ENCODE measurements at regions not wholly inside any gene's neighbourhood (a gene's known extent, or its start where the extent isn't known, plus 50 kb on each side); places are given as distances from the start of the nearest gene placed in this dataset.

- Mint-ChIP-seq H3K9me3 (no peaks in the 10 kb centered on the region), H3K4me1 (no peaks in the 10 kb centered on the region), H3K4me3 (no peak overlapping the region), H3K27ac (ENCODE audit: low read depth) (no peak overlapping the region), H3K36me3 (ENCODE audit: insufficient read depth) (no peaks in the 10 kb centered on the region), H3K27me3 (no peaks in the 10 kb centered on the region)
- DNase-seq (ENCODE audit: low spot score in 2 of 2), result no peak
- ATAC-seq (replicated peaks; ENCODE audit: extremely low read depth, poor library complexity, severe bottlenecking), result no peak
Observed at GRCh38 chr6:21995318-21995717, 301.5 kb downstream of the PRL start.

GRCh38 chr6:21996425-21997118 lies 300.3 kb downstream of the PRL start:
- H3K4me1 Mint-ChIP-seq, result no peaks in the 10 kb centered on the region
- no peaks in the 10 kb centered on the region for H3K36me3 Mint-ChIP-seq (ENCODE audit: insufficient read depth)
- no peak overlapping the region for H3K27ac Mint-ChIP-seq (ENCODE audit: low read depth)
- no peaks in the 10 kb centered on the region for H3K27me3 Mint-ChIP-seq
- no peak for ATAC-seq (replicated peaks; ENCODE audit: extremely low read depth, poor library complexity, severe bottlenecking)
- DNase-seq (ENCODE audit: low spot score in 2 of 2), result no peak
- H3K4me3 Mint-ChIP-seq, result no peak overlapping the region
- H3K9me3 Mint-ChIP-seq, result no peaks in the 10 kb centered on the region

- no peak for DNase-seq (ENCODE audit: low spot score in 2 of 2)
- H3K4me3 Mint-ChIP-seq, result no peak overlapping the region
Observed at GRCh38 chr6:21997119-21998037, 299.5 kb downstream of the PRL start.

GRCh38 chr6:21998582-21998981 lies 298.3 kb downstream of the PRL start:
- DNase-seq (ENCODE audit: low spot score in 2 of 2), result no peak
- no peaks in the 10 kb centered on the region for H3K27me3 Mint-ChIP-seq
- H3K9me3 Mint-ChIP-seq, result no peaks in the 10 kb centered on the region
- H3K36me3 Mint-ChIP-seq (ENCODE audit: insufficient read depth), result no peaks in the 10 kb centered on the region
- no peak overlapping the region for H3K4me3 Mint-ChIP-seq
- no peak overlapping the region for H3K27ac Mint-ChIP-seq (ENCODE audit: low read depth)
- H3K4me1 Mint-ChIP-seq, result no peaks in the 10 kb centered on the region
- no peak for ATAC-seq (replicated peaks; ENCODE audit: extremely low read depth, poor library complexity, severe bottlenecking)

More at GRCh38 chr6:21997119-21998037, 299.5 kb downstream of the PRL start:
- H3K4me1 Mint-ChIP-seq, result no peaks in the 10 kb centered on the region
- no peaks in the 10 kb centered on the region for H3K27me3 Mint-ChIP-seq
- no peaks in the 10 kb centered on the region for H3K36me3 Mint-ChIP-seq (ENCODE audit: insufficient read depth)
- H3K27ac Mint-ChIP-seq (ENCODE audit: low read depth), result no peak overlapping the region
- H3K9me3 Mint-ChIP-seq, result no peaks in the 10 kb centered on the region
- no peak for ATAC-seq (replicated peaks; ENCODE audit: extremely low read depth, poor library complexity, severe bottlenecking)

GRCh38 chr6:21999012-21999528 lies 297.8 kb downstream of the PRL start:
- Mint-ChIP-seq H3K4me3 (no peak overlapping the region), H3K9me3 (no peaks in the 10 kb centered on the region), H3K4me1 (no peaks in the 10 kb centered on the region), H3K27ac (ENCODE audit: low read depth) (no peak overlapping the region), H3K27me3 (no peaks in the 10 kb centered on the region), H3K36me3 (ENCODE audit: insufficient read depth) (no peaks in the 10 kb centered on the region)
- DNase-seq (ENCODE audit: low spot score in 2 of 2) (no peak), ATAC-seq (replicated peaks; ENCODE audit: extremely low read depth, poor library complexity, severe bottlenecking) (no peak)

- no peaks in the 10 kb centered on the region for H3K36me3 Mint-ChIP-seq (ENCODE audit: insufficient read depth)
- H3K4me1 Mint-ChIP-seq, result no peaks in the 10 kb centered on the region
- no peak overlapping the region for H3K27ac Mint-ChIP-seq (ENCODE audit: low read depth)
- no peak overlapping the region for H3K4me3 Mint-ChIP-seq
- H3K27me3 Mint-ChIP-seq, result no peaks in the 10 kb centered on the region
- no peaks in the 10 kb centered on the region for H3K9me3 Mint-ChIP-seq
- DNase-seq (ENCODE audit: low spot score in 2 of 2) (no peak), ATAC-seq (replicated peaks; ENCODE audit: extremely low read depth, poor library complexity, severe bottlenecking) (no peak)
Observed at GRCh38 chr6:21999741-22000140, 297.1 kb downstream of the PRL start.

GRCh38 chr6:22001396-22002027 lies 295.3 kb downstream of the PRL start:
- ATAC-seq (replicated peaks; ENCODE audit: extremely low read depth, poor library complexity, severe bottlenecking), result no peak
- DNase-seq (ENCODE audit: low spot score in 2 of 2), result no peak
- Mint-ChIP-seq H3K9me3 (no peaks in the 10 kb centered on the region), H3K4me3 (no peak overlapping the region), H3K27ac (ENCODE audit: low read depth) (no peak overlapping the region), H3K27me3 (no peaks in the 10 kb centered on the region), H3K36me3 (ENCODE audit: insufficient read depth) (no peaks in the 10 kb centered on the region), H3K4me1 (no peaks in the 10 kb centered on the region)

- H3K4me1 Mint-ChIP-seq, result no peaks in the 10 kb centered on the region
- no peak overlapping the region for H3K4me3 Mint-ChIP-seq
- no peak for ATAC-seq (replicated peaks; ENCODE audit: extremely low read depth, poor library complexity, severe bottlenecking)
- H3K27ac Mint-ChIP-seq (ENCODE audit: low read depth), result no peak overlapping the region
- H3K36me3 Mint-ChIP-seq (ENCODE audit: insufficient read depth), result no peaks in the 10 kb centered on the region
- DNase-seq (ENCODE audit: low spot score in 2 of 2), result no peak
- no peaks in the 10 kb centered on the region for H3K27me3 Mint-ChIP-seq
- no peaks in the 10 kb centered on the region for H3K9me3 Mint-ChIP-seq
Observed at GRCh38 chr6:22003287-22003686, 293.5 kb downstream of the PRL start.

- Mint-ChIP-seq H3K36me3 (ENCODE audit: insufficient read depth) (no peaks in the 10 kb centered on the region), H3K4me3 (no peak overlapping the region), H3K27ac (ENCODE audit: low read depth) (no peak overlapping the region), H3K9me3 (peaks cover 5% of the 10 kb centered on the region), H3K4me1 (no peaks in the 10 kb centered on the region), H3K27me3 (no peaks in the 10 kb centered on the region)
- DNase-seq (ENCODE audit: low spot score in 2 of 2) (no peak), ATAC-seq (replicated peaks; ENCODE audit: extremely low read depth, poor library complexity, severe bottlenecking) (no peak)
Observed at GRCh38 chr6:22006795-22007194, 290.0 kb downstream of the PRL start.

- no peaks in the 10 kb centered on the region for H3K4me1 Mint-ChIP-seq
- no peaks in the 10 kb centered on the region for H3K27me3 Mint-ChIP-seq
- ATAC-seq (replicated peaks; ENCODE audit: extremely low read depth, poor library complexity, severe bottlenecking), result no peak
- H3K9me3 Mint-ChIP-seq, result peaks cover 5% of the 10 kb centered on the region
- no peak overlapping the region for H3K4me3 Mint-ChIP-seq
- no peak overlapping the region for H3K27ac Mint-ChIP-seq (ENCODE audit: low read depth)
- DNase-seq (ENCODE audit: low spot score in 2 of 2), result no peak
- H3K36me3 Mint-ChIP-seq (ENCODE audit: insufficient read depth), result no peaks in the 10 kb centered on the region
Observed at GRCh38 chr6:22007469-22007868, 289.4 kb downstream of the PRL start.

GRCh38 chr6:22008248-22008836 lies 288.5 kb downstream of the PRL start:
- ATAC-seq (replicated peaks; ENCODE audit: extremely low read depth, poor library complexity, severe bottlenecking) (no peak), DNase-seq (ENCODE audit: low spot score in 2 of 2) (no peak)
- no peaks in the 10 kb centered on the region for H3K4me1 Mint-ChIP-seq
- H3K27ac Mint-ChIP-seq (ENCODE audit: low read depth), result no peak overlapping the region
- no peaks in the 10 kb centered on the region for H3K27me3 Mint-ChIP-seq
- no peak overlapping the region for H3K4me3 Mint-ChIP-seq
- H3K9me3 Mint-ChIP-seq, result peaks cover 6% of the 10 kb centered on the region
- no peaks in the 10 kb centered on the region for H3K36me3 Mint-ChIP-seq (ENCODE audit: insufficient read depth)

GRCh38 chr6:22010102-22010501 lies 286.7 kb downstream of the PRL start:
- no peak for DNase-seq (ENCODE audit: low spot score in 2 of 2)
- Mint-ChIP-seq H3K27me3 (no peaks in the 10 kb centered on the region), H3K36me3 (ENCODE audit: insufficient read depth) (no peaks in the 10 kb centered on the region)

More at GRCh38 chr6:22010102-22010501, 286.7 kb downstream of the PRL start:
- H3K27ac Mint-ChIP-seq (ENCODE audit: low read depth), result no peak overlapping the region
- ATAC-seq (replicated peaks; ENCODE audit: extremely low read depth, poor library complexity, severe bottlenecking), result no peak
- no peaks in the 10 kb centered on the region for H3K4me1 Mint-ChIP-seq
- peaks cover 11% of the 10 kb centered on the region for H3K9me3 Mint-ChIP-seq
- no peak overlapping the region for H3K4me3 Mint-ChIP-seq
